Stomach (tissue), 8 donors: ENCODE measurements at regions not wholly inside any gene's neighbourhood (a gene's known extent, or its start where the extent isn't known, plus 50 kb on each side); places are given as distances from the start of the nearest gene placed in this dataset.
"Not testable (repeated sequence)": the region's sequence is repeated elsewhere in the genome, so short reads cannot be mapped to it uniquely, and the experiment has no call there.

Experiments
- DNase-seq, 2 donors: peaks; one replicate each; pipeline versions ENCODE4 v3.0.0 to v3.0.0-alpha.2; 2013 to 2019
- H3K27ac ChIP-seq, 5 donors: fragments of 200-600 bp in 4 of 5; sonication (generic) in 4 of 5; one replicate each; pipeline ENCODE4 v1.5.1; 2013 to 2019; ENCODE audit warnings: mild to moderate bottlenecking in 1 of 5, moderate library complexity in 1 of 5
- H3K27me3 ChIP-seq, 3 donors: fragments of 200-600 bp; sonication (generic); one replicate each; pipeline ENCODE4 v1.5.1; 2017 to 2019; ENCODE audit warnings: mixed run types in 1 of 3
- H3K36me3 ChIP-seq, 4 donors: fragments of 200-600 bp; sonication (generic); 1 replicate in 3 of 4; 2 replicates in 1 of 4; pipeline ENCODE4 v1.5.1; 2016 to 2019
- H3K4me1 ChIP-seq, 4 donors: fragments of 200-600 bp; sonication (generic); one replicate each; pipeline ENCODE4 v1.5.1; 2016 to 2019
- H3K4me3 ChIP-seq, 4 donors: fragments of 200-600 bp; sonication (generic) in 3 of 4; one replicate each; pipeline ENCODE4 v1.5.1; 2016 to 2019; ENCODE audit warnings: mild to moderate bottlenecking in 1 of 4
- H3K9me3 ChIP-seq, 4 donors: fragments of 200-600 bp; sonication (generic); one replicate each; pipeline ENCODE4 v1.5.1; 2016 to 2019
- EP300 ChIP-seq: sonication (generic); formaldehyde crosslinking; IDR thresholded peaks from one replicate; pipeline ENCODE4 v1.6.1; 2017; ENCODE audit warnings: antibody characterized with exemption
- POLR2A ChIP-seq, 4 donors: fragments of 450-650 bp; IDR thresholded peaks; one replicate each; pipeline ENCODE4 v1.6.1; 2016; ENCODE audit warnings: antibody characterized with exemption in 4 of 4, control low read depth in 2 of 4, mild to moderate bottlenecking in 1 of 4, moderate library complexity in 1 of 4
- POLR2AphosphoS5 ChIP-seq, 3 donors: sonication (generic); formaldehyde crosslinking; IDR thresholded peaks; one replicate each; pipeline ENCODE4 v1.6.1; 2016; ENCODE audit warnings: antibody characterized with exemption in 3 of 3
- WGBS, 5 donors: extraction: QIAGEN DNeasy Blood & Tissue Kit in 3 of 5; methylation state at CpG; one replicate each; pipeline versions ENCODE4 v1.1.5 to v1.1.7; 2013 to 2018; 5-methylcytosine and 5-hydroxymethylcytosine counted together
- intact Hi-C: fragments of 100-400 bp; cut with DNase I; formaldehyde crosslinking; loops from one replicate; pipeline ENCODE4 v1.15.1; 2023; ENCODE audit warnings: low total_unique reads
- TF ChIP-seq, protein P1 (sequence below), 7 experiments: fragments of 450-650 bp in 4 of 7; fragments of 200-600 bp in 3 of 7; sonication (generic) in 3 of 7; IDR thresholded peaks; one replicate each; pipeline ENCODE4 v1.5.1; 2016 to 2019; ENCODE audit warnings: antibody characterized with exemption in 7 of 7, control low read depth in 2 of 7, mild to moderate bottlenecking in 1 of 7
- donor health status: healthy with polysubstance abuse.
- donor health status: Bipolar disorder and iron deficiency.
- donor health status: healthy.

DNA sequence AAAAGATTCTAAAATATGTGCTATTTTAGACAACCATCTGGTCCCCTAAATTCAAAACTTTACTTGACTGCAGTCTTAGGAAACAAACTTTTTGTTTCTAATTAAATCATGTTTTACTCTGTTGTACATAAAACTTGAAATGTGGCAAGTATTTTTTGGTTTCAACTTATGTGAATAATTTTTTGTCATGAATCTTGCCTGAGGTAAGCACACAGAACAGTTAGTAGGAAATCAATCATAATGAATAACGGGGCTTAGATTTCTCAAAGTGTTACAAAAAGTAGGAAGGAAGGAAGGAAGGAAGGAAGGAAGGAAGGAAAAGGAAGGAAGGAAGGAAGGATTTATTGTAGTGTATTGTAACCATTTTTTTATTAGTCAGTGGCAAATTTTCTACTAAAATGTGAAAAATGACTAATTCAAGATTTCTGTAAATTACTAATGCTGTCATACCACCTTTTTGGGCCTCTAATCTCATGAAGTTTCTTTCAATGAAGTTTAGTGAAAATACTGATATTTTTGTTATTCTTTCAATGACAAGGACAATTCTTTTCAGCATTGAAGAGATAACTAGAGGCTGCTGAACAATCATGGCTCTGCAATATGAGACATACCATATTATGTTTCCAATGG is 1689.2 kb downstream of the OTOL1 start:
- Histone ChIP-seq H3K36me3 (no peaks in the 10 kb centered on the region), H3K27me3 (no peaks in the 10 kb centered on the region), H3K4me3 (no peak overlapping the region), H3K27ac (no peak overlapping the region), H3K9me3 (no peaks in the 10 kb centered on the region), H3K4me1 (no peaks in the 10 kb centered on the region)
- intact Hi-C loops: no loop called here
- 68 to 88% (median 75%) methylated on average over 1 of the region's 1 CpG for WGBS, 5 donors
- DNase-seq: no peak
- no peak for TF ChIP-seq EP300
- TF ChIP-seq, protein P1, sequence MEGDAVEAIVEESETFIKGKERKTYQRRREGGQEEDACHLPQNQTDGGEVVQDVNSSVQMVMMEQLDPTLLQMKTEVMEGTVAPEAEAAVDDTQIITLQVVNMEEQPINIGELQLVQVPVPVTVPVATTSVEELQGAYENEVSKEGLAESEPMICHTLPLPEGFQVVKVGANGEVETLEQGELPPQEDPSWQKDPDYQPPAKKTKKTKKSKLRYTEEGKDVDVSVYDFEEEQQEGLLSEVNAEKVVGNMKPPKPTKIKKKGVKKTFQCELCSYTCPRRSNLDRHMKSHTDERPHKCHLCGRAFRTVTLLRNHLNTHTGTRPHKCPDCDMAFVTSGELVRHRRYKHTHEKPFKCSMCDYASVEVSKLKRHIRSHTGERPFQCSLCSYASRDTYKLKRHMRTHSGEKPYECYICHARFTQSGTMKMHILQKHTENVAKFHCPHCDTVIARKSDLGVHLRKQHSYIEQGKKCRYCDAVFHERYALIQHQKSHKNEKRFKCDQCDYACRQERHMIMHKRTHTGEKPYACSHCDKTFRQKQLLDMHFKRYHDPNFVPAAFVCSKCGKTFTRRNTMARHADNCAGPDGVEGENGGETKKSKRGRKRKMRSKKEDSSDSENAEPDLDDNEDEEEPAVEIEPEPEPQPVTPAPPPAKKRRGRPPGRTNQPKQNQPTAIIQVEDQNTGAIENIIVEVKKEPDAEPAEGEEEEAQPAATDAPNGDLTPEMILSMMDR (IDR thresholded peaks at IDR 0.05): no peak
- TF ChIP-seq POLR2AphosphoS5 (IDR thresholded peaks at IDR 0.05): no peak
- TF ChIP-seq POLR2A (IDR thresholded peaks at IDR 0.05): no peak

DNA sequence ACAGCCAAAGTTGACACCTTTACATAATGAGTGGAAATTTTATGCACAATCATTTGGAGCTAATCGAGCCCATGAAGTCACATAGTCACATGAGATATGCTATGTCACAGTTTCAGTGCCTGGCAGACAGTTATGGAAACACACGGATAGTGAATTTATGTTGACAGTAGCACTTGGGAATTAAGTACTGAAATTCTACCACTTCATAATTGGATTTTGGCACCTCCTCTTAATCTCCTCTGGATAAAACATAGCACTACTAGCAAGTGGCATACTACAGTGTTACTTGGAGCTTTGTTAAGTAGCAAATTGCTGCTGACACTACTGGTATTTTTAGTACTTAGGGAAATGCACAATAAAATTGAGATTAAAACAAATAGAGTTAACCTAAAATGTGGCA is 1679.4 kb downstream of the OTOL1 start:
- Histone ChIP-seq H3K27me3 (no peaks in the 10 kb centered on the region), H3K27ac (no peak overlapping the region)
- 38 to 76% (median 50%) methylated on average over 2 of the region's 2 CpGs for WGBS, 5 donors

DNA sequence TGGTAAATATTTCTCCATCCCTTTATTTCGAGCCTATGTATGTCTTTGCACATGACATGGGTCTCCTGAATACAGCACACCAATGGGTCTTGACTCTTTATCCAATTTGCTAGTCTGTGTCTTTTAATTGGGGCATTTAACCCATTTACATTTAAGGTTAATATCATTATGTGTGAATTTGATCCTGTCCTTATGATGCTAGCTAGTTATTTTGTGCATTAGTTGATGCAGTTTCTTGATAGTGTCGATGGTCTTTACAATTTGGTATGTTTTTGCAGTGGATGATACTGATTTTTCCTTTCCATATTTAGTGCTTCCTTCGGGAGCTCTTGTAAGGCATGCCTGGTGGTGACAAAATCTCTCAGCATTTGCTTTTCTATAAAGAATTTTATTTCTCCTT is 1675.9 kb downstream of the OTOL1 start:
- H3K27ac ChIP-seq, DNase-seq, H3K27me3 ChIP-seq, H3K4me3 ChIP-seq, H3K36me3 ChIP-seq, H3K4me1 ChIP-seq, intact Hi-C loops: not testable (repeated sequence)
- peaks cover 0 to 43% (median 10%) of the 10 kb centered on the region in 4 donors for H3K9me3 ChIP-seq
- 53 to 70% (median 65%) methylated on average over 3 of the region's 3 CpGs for WGBS, 5 donors

More for the DNA sequence above, 1679.4 kb downstream of the OTOL1 start:
- Histone ChIP-seq H3K4me3 (no peak overlapping the region), H3K36me3 (no peaks in the 10 kb centered on the region), H3K4me1 (no peaks in the 10 kb centered on the region), H3K9me3 (peaks cover 0 to 32% (median 10%) of the 10 kb centered on the region in 4 donors)
- TF ChIP-seq POLR2AphosphoS5 (IDR thresholded peaks at IDR 0.05) (no peak), POLR2A (IDR thresholded peaks at IDR 0.05) (no peak), EP300 (no peak)
- TF ChIP-seq, protein P1 (IDR thresholded peaks at IDR 0.05): no peak
- intact Hi-C loops: no loop called here
- DNase-seq: no peak

DNA sequence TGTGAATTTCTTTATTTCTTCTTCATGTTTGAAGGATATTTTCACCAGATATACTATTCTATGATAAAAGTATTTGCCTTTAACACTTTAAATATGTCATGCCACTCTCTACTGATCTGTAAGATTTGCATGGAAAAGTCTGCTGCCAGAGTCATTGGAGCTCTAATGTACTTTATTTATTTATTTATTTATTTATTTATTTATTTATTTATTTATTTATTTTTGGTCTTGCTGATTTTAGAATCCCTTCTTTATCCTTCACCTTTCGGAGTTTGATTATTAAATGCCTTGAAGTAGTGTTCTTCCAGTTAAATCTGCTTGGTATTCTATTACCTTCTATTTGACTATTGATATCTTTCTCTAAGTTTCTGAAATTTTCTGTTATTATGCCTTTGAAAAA is 1669.6 kb downstream of the OTOL1 start:
- Histone ChIP-seq H3K27me3 (no peaks in the 10 kb centered on the region), H3K4me3 (no peak overlapping the region), H3K36me3 (no peaks in the 10 kb centered on the region), H3K9me3 (peaks cover 0 to 16% (median 0%) of the 10 kb centered on the region in 4 donors), H3K27ac (no peak overlapping the region), H3K4me1 (no peaks in the 10 kb centered on the region)
- 26 to 83% (median 67%) methylated on average over 1 of the region's 1 CpG for WGBS, 5 donors
- TF ChIP-seq, protein P1 (IDR thresholded peaks at IDR 0.05): no peak
- TF ChIP-seq POLR2AphosphoS5 (IDR thresholded peaks at IDR 0.05): no peak
- no peak for TF ChIP-seq POLR2A (IDR thresholded peaks at IDR 0.05)
- no peak for TF ChIP-seq EP300
- intact Hi-C loops: no loop called here
- DNase-seq: no peak

DNA sequence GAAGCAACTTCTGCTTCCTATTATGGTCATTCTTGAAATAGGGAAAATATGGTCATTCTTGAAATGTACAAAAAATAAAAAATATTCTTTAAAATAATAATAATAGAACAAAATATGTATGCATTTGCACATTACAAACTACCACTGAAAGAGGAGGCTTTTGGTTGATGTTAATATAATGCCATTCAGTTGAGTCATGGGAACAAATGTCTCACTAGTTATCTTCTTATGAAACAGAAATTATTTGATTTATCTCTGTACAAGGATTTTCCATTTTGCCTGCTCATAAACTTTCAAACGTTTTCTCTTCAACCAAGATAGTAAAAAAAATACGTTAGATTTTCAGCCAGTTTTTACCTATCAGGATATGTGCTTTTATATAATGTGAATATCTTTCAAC is 1662.7 kb downstream of the OTOL1 start:
- no peak for DNase-seq
- Histone ChIP-seq H3K4me3 (no peak overlapping the region), H3K27ac (no peak overlapping the region), H3K9me3 (peaks cover 0 to 6% (median 0%) of the 10 kb centered on the region in 4 donors), H3K36me3 (no peaks in the 10 kb centered on the region), H3K27me3 (no peaks in the 10 kb centered on the region), H3K4me1 (no peaks in the 10 kb centered on the region)
- intact Hi-C loops: no loop called here
- WGBS, 5 donors: 53 to 69% (median 55%) methylated on average over 2 of the region's 2 CpGs
- TF ChIP-seq POLR2A (IDR thresholded peaks at IDR 0.05): no peak
- TF ChIP-seq, protein P1 (IDR thresholded peaks at IDR 0.05): no peak
